Stimulated activated CD4-positive, alpha-beta T cell treated with anti-CD3 and anti-CD28 coated beads, Interleukin-12 subunit alpha, Interleukin-12 subunit beta, amount 100 ng/mL, for 24 hours (primary cell): ENCODE measurements at regions not wholly inside any gene's neighbourhood (a gene's known extent, or its start where the extent isn't known, plus 50 kb on each side); places are given as distances from the start of the nearest gene placed in this dataset.

ENCODE experiments used
- DNase-seq, 2 experiments: peaks; one replicate each; pipeline ENCODE4 v3.0.0-alpha.2; 2020; ENCODE audit warnings: low read depth in 2 of 2

GRCh38 chr16:51392521-51393187, 241.6 kb upstream of the SALL1 start:
- no peak for DNase-seq

GRCh38 chr16:51391798-51392511, 240.9 kb upstream of the SALL1 start:
- DNase-seq: no peak

DNA sequence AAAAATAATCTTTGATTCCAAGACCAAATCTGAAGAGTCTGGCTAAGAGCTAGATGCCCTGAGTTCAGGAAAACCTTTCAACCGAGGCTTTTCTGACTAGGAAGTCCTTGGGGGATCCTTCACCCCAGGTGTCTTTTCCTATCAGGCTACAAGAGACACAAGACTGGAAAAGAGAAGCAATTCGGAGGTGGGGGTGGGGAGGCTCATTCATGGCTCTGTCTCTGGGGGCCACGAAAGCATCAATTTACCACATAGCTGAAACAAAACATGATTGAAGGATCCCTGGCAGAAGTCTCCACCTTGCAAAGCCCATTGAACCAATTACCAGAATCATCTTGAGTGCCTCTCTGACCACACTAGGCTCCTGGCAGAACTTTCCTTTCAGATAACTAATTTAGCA, 239.8 kb upstream of the SALL1 start:
- DNase-seq: no peak

GRCh38 chr16:51389881-51390280, 238.8 kb upstream of the SALL1 start:
- no peak for DNase-seq

DNA sequence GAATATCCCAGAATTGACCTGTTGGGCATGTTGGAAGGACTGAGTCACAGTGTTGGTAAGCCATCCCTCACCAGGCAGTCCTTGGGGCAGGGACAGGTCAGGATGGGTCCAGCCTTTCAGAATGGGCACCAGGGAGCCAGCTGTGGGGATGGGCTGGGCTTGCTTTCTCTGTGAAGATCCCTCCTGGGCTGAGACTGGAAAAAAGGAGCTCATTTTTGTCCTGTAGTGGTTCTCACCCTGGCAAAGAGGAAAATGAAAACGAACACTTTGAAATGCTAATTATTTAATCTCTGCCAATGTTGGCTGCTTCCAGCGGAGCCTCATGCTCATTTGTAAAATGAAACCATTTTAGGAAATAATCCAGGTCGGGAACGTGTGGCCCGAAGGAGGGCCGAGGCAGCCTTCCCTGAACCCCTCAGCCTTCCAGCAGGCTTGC, 237.5 kb upstream of the SALL1 start:
- no peak for DNase-seq

DNA sequence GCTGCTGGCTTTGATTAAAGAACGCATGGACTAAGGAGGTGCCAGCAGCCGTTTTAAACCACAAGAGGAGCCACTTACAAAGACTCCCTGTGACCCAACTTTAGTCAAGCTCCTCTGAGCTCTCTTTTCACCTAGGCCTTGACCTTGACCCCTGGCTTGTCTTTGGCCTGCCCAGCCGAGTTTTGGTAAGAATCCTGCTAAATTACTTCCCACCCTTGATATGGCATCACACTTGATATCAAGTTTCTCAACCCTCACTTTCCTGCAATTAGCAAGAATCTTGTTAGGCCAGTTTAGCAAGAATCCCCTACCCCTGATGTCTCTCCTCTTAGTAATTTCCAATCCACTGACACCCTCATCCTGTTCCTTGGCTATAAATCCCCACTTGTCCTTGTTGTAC, 232.8 kb upstream of the SALL1 start:
- no peak for DNase-seq

DNA sequence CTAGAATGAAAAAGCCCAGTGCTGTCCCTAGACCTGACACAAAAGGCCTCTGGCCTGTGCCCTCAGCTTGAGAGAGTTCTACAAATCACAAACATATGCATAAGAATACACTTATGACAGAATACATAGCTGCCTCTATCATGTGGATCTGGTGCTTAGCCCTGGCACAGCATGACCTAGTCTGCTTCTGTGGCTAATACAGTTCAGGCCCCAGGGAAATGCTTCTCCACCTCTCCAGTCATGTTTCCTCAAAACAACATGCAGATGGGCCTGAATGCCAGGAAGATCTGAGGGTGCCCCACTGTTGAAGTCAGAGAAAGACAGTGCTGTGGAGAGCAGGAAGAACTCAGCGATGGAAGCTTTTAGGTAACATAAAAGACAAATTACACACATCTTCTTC, 231.9 kb upstream of the SALL1 start:
- DNase-seq: no peak

DNA sequence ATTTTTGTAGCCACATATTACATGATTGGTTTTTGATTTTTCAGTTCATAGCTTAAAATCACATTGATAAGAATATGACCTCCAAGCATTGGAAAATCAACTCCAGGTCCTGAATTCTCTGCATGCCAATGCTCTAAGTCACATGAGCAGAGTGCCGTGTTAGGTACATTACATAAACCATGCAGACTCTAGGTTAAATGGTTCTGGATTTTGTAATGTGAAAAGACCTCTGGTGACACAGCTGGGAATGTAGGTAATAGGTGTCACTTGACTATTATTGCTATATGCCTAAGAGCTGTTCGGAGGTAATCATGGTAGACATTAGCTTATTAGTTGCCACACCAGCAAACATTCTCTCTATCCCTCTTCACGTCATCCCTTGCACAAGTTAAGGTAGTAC, 231.1 kb upstream of the SALL1 start:
- no peak for DNase-seq

- no peak for DNase-seq
Measured at GRCh38 chr16:51376080-51376479, 225.0 kb upstream of the SALL1 start.

- DNase-seq: no peak
Measured at GRCh38 chr16:51374790-51375189, 223.7 kb upstream of the SALL1 start.

- no peak for DNase-seq
Measured at GRCh38 chr16:51374346-51374745, 223.3 kb upstream of the SALL1 start.

DNA sequence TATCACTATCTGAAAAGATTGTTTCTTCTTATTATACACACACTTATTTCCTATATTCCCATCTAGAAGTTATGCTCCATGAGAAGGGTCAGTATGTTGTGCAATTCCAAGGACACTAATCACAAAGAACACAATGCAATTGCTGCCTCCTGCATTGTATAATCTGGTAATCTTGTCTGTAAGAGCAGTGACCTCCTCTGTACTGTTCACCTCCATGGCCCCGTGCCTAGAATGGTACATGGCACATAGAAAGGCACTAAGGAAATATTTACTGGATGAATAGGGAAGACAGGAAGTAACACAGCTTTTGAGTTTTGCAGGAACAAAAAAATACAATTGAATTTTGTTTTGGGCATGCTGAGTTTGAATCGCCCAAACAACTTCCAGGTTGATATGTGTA, 214.6 kb upstream of the SALL1 start:
- DNase-seq: no peak

DNA sequence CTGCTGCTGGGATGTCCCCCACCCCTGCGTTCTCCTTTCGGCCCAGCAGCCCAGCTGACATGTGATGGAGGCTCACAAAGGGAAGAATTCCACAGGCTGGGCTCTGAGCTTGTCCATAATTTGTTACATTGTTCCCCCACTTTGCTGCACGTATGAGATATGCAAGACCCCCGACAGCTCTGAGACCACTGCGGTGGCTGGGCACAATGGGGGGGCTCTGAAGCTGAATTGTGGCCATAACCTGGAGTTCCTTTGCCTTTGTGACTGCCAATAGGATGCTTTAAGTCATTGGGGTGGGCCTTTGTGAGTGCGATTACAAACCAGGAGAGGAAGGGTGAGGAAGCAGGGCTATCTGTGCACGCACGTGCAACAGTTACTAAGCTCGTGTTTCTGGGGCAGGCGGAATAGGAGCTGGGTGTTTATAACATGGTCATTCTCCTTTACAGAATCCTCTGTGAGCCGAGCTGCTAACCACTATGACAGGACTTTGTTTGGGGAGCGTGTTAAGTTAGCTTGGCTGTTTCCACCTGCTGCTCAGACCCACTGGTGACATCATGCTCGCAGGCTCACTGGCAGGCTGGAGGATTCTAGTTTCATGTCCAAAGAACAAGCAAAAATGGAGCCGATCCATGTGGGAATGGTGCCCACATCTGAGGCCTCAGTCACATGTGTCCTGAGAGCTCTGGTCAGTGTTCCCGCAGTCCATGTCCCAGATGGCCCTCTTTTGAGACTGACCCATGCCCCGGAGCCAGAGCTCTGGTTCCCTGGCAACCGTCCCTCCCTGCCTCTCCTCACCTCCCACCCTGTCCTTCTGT, 208.3 kb upstream of the SALL1 start:
- DNase-seq: no peak

GRCh38 chr16:51357839-51358238, 206.8 kb upstream of the SALL1 start:
- DNase-seq: no peak

- DNase-seq: no peak
Measured at GRCh38 chr16:51355875-51356274, 204.8 kb upstream of the SALL1 start.

GRCh38 chr16:51355195-51355594, 204.1 kb upstream of the SALL1 start:
- no peak for DNase-seq

- no peak for DNase-seq
Measured at GRCh38 chr16:51353055-51353454, 202.0 kb upstream of the SALL1 start.

GRCh38 chr16:51349626-51350025, 198.6 kb upstream of the SALL1 start:
- DNase-seq: no peak

DNA sequence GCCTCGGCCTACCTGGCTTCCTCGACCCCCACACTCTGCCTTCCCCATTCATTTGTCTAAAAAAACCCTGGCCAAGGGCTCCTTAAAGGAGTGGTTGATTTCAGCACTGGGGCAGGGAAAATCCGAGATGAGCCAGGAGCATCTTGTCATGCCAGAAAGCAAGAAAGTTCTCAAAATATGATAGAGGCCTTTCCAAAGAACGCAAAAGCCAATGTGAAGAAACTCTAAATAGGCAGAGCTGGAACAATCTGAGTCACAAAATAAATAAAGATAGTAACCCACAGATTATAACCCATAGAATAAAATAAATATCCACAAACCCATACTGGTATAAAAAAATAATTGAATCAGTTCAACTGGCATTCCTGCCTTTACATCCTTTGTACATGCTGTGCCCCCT, 192.3 kb upstream of the SALL1 start:
- no peak for DNase-seq

GRCh38 chr16:51341204-51341603, 190.1 kb upstream of the SALL1 start:
- DNase-seq: no peak

- DNase-seq: no peak
Measured at GRCh38 chr16:51337662-51338061, 186.6 kb upstream of the SALL1 start.

DNA sequence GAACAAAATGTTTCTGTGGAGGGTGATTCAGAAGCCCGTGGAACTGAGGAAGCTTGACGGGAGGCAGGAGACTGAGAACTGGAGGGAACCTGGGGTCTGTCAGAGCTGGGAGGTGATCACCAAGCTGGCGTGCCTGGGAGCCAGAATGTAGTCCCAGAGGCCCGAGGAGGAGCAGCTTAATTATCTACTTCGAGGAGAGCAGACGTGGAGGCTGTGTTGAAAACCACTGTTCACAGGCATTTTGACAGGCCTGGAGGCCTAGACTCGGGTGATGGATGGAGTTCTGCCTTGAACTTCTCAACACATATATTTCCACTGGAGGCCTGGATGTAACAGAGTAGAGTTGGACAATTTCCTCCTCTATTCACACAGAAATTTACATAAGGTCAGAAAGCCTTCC, 177.7 kb upstream of the SALL1 start:
- no peak for DNase-seq

- no peak for DNase-seq
Measured at GRCh38 chr16:51327001-51327400, 175.9 kb upstream of the SALL1 start.
